Coronary artery (tissue), 2 donors: ENCODE measurements at regions not wholly inside any gene's neighbourhood (a gene's known extent, or its start where the extent isn't known, plus 50 kb on each side); places are given as distances from the start of the nearest gene placed in this dataset.

Experiments used
- DNase-seq: peaks from one replicate; pipeline ENCODE4 v3.0.0-alpha.2; 2017; ENCODE audit warnings: low spot score
- H3K27ac ChIP-seq, 2 donors: fragments of 200-600 bp; sonication (generic); one replicate each; pipeline ENCODE4 v1.5.1; 2016 to 2019
- H3K4me3 ChIP-seq: fragments of 200-600 bp; sonication (generic); 2 replicates; pipeline ENCODE4 v1.5.1; 2016; ENCODE audit warnings: mild to moderate bottlenecking, moderate library complexity
- CTCF ChIP-seq: fragments of 200-600 bp; sonication (generic); IDR thresholded peaks from one replicate; pipeline ENCODE4 v1.5.1; 2019; ENCODE audit warnings: antibody characterized with exemption

GRCh38 chr20:50335105-50335504, 144.5 kb downstream of the CEBPB start:
- H3K4me3 ChIP-seq, result no peak overlapping the region
- no peak for TF ChIP-seq CTCF
- no peak overlapping the region for H3K27ac ChIP-seq
- DNase-seq, result no peak

GRCh38 chr20:50335866-50336265, 145.2 kb downstream of the CEBPB start:
- no peak for TF ChIP-seq CTCF
- DNase-seq, result no peak
- H3K4me3 ChIP-seq, result no peak overlapping the region
- no peak overlapping the region for H3K27ac ChIP-seq

GRCh38 chr20:50336661-50337060, 146.0 kb downstream of the CEBPB start:
- DNase-seq, result no peak
- Histone ChIP-seq H3K4me3 (no peak overlapping the region), H3K27ac (no peak overlapping the region)
- TF ChIP-seq CTCF, result no peak

GRCh38 chr20:50337521-50338466, 147.2 kb downstream of the CEBPB start:
- DNase-seq, result no peak
- H3K4me3 ChIP-seq, result no peak overlapping the region
- H3K27ac ChIP-seq, result peak overlapping the region in 1 of 2 donors; percentile 63
- TF ChIP-seq CTCF, result no peak

GRCh38 chr20:50338479-50339391, 148.1 kb downstream of the CEBPB start:
- peak overlapping the region; percentile 30 to 63 for H3K27ac ChIP-seq
- DNase-seq, result no peak
- H3K4me3 ChIP-seq, result peak overlapping the region; percentile 25
- TF ChIP-seq CTCF, result no peak

GRCh38 chr20:50339466-50339901, 148.9 kb downstream of the CEBPB start:
- no peak for DNase-seq
- H3K27ac ChIP-seq, result peak overlapping the region; percentile 30 to 63
- TF ChIP-seq CTCF, result no peak
- no peak overlapping the region for H3K4me3 ChIP-seq
